GM23338 (cell line): ENCODE measurements at regions not wholly inside any gene's neighbourhood (a gene's known extent, or its start where the extent isn't known, plus 50 kb on each side); places are given as distances from the start of the nearest gene placed in this dataset.

Experiments used
- ATAC-seq: fragments of 200-7000 bp; cut with Tn5 transposase; 3 replicates; pipeline ENCODE4 v1.9.1; 2020
- DNase-seq: peaks from one replicate; pipeline ENCODE4 v3.0.0-alpha.2; 2015; ENCODE audit warnings: low spot score
- H2AFZ ChIP-seq: fragments of 200-600 bp; sonication (generic); 2 replicates; pipeline ENCODE4 v1.8.0; 2016; ENCODE audit warnings: antibody characterized with exemption, mild to moderate bottlenecking, moderate library complexity
- H3F3A ChIP-seq: fragments of 200-600 bp; sonication (generic); replicated peaks from 2 replicates; pipeline ENCODE4 v1.8.0; 2017; ENCODE audit warnings: antibody characterized with exemption, mixed run types, low read depth
- H3K27ac ChIP-seq: fragments of 200-600 bp; sonication (generic); 2 replicates; pipeline ENCODE4 v1.6.1; 2016; ENCODE audit warnings: low read depth
- H3K27me3 ChIP-seq: fragments of 200-600 bp; sonication (generic); 2 replicates; pipeline ENCODE4 v1.8.0; 2016; ENCODE audit warnings: mild to moderate bottlenecking, mixed run types, moderate library complexity; ENCODE audit not compliant: insufficient read depth
- H3K36me3 ChIP-seq: fragments of 200-600 bp; sonication (generic); 2 replicates; pipeline ENCODE4 v1.8.0; 2016; ENCODE audit warnings: mild to moderate bottlenecking; ENCODE audit not compliant: insufficient read depth
- H3K4me1 ChIP-seq: fragments of 200-600 bp; sonication (generic); 2 replicates; pipeline ENCODE4 v1.8.0; 2016; ENCODE audit warnings: mild to moderate bottlenecking, moderate library complexity; ENCODE audit not compliant: insufficient read depth
- H3K4me2 ChIP-seq: fragments of 200-600 bp; sonication (generic); 2 replicates; pipeline ENCODE4 v1.7.1; 2017; ENCODE audit warnings: mixed run types
- H3K4me3 ChIP-seq: fragments of 200-600 bp; sonication (generic); 2 replicates; pipeline ENCODE4 v1.6.1; 2016; ENCODE audit warnings: mixed run types
- H3K79me2 ChIP-seq: fragments of 200-600 bp; sonication (generic); replicated peaks from 2 replicates; pipeline ENCODE4 v1.8.0; 2017; ENCODE audit warnings: mild to moderate bottlenecking; ENCODE audit not compliant: insufficient read depth
- H3K9me2 ChIP-seq: fragments of 200-600 bp; sonication (generic); 2 replicates; pipeline ENCODE4 v1.8.0; 2017; ENCODE audit not compliant: insufficient read depth
- H4K20me1 ChIP-seq: fragments of 200-600 bp; sonication (generic); replicated peaks from 2 replicates; pipeline ENCODE4 v1.8.0; 2017; ENCODE audit warnings: mild to moderate bottlenecking; ENCODE audit not compliant: insufficient read depth
- H3K27ac Mint-ChIP-seq: 2 replicates; pipeline ENCODE4 v1.8.0; 2020; ENCODE audit warnings: inconsistent platforms, mild to moderate bottlenecking, moderate library complexity, mixed read lengths
- H3K27me3 Mint-ChIP-seq: 3 replicates; pipeline ENCODE4 v1.8.0; 2022; ENCODE audit warnings: low read depth, mild to moderate bottlenecking, moderate library complexity, mixed read lengths, inconsistent platforms; ENCODE audit not compliant: insufficient read depth, poor library complexity
- H3K36me3 Mint-ChIP-seq: 3 replicates; pipeline ENCODE4 v1.8.0; 2021; ENCODE audit warnings: low read depth, mild to moderate bottlenecking, inconsistent platforms, moderate library complexity, mixed read lengths
- H3K4me1 Mint-ChIP-seq: 3 replicates; pipeline ENCODE4 v1.8.0; 2020; ENCODE audit warnings: mild to moderate bottlenecking, inconsistent platforms, mixed read lengths
- H3K4me3 Mint-ChIP-seq: 3 replicates; pipeline ENCODE4 v1.8.0; 2021; ENCODE audit warnings: moderate library complexity, mild to moderate bottlenecking, inconsistent platforms, mixed read lengths
- H3K9me3 Mint-ChIP-seq: 3 replicates; pipeline ENCODE4 v1.8.0; 2020; ENCODE audit warnings: moderate library complexity, mild to moderate bottlenecking, inconsistent platforms, mixed read lengths
- CREB1 ChIP-seq: fragments of 250-450 bp; sonication (Bioruptor Pico); IDR thresholded peaks from 2 replicates; pipeline ENCODE4 v1.5.0; 2020; ENCODE audit warnings: low read depth, mild to moderate bottlenecking, moderate library complexity
- CTCF ChIP-seq, 2 experiments: fragments of 200-600 bp in 1 of 2; sonication (generic) in 1 of 2; conservative IDR thresholded peaks; 2 replicates each; pipeline versions ENCODE4 v1.5.1 to v1.6.1; 2016 to 2017; ENCODE audit warnings: antibody characterized with exemption in 2 of 2, low read depth in 2 of 2, mild to moderate bottlenecking in 2 of 2, moderate library complexity in 1 of 2
- ETS1 ChIP-seq: IDR thresholded peaks from 2 replicates; pipeline ENCODE4 v1.6.1; 2016; ENCODE audit warnings: antibody characterized with exemption
- EZH2 ChIP-seq: fragments of 200-600 bp; sonication (generic); IDR thresholded peaks from one replicate; pipeline ENCODE4 v1.8.0; 2017; ENCODE audit warnings: antibody characterized with exemption, mild to moderate bottlenecking, low read depth; ENCODE audit not compliant: unreplicated experiment
- EZH2phosphoT487 ChIP-seq: fragments of 200-600 bp; sonication (generic); IDR thresholded peaks from one replicate; pipeline ENCODE4 v1.8.1; 2018; ENCODE audit warnings: antibody characterized with exemption; ENCODE audit not compliant: unreplicated experiment
- JUNB ChIP-seq: IDR thresholded peaks from one replicate; pipeline ENCODE4 v1.6.1; 2016; ENCODE audit warnings: antibody characterized with exemption; ENCODE audit not compliant: unreplicated experiment
- NANOG ChIP-seq: IDR thresholded peaks from 2 replicates; pipeline ENCODE4 v1.6.1; 2016; ENCODE audit warnings: antibody characterized with exemption, borderline replicate concordance
- POLR2AphosphoS5 ChIP-seq: IDR thresholded peaks from 2 replicates; pipeline ENCODE4 v1.6.1; 2016; ENCODE audit warnings: antibody characterized with exemption, low read depth
- STAT1 ChIP-seq: IDR thresholded peaks from one replicate; pipeline ENCODE4 v1.6.1; 2016; ENCODE audit warnings: antibody characterized with exemption; ENCODE audit not compliant: unreplicated experiment
- ZNF114 ChIP-seq: fragments of 250-450 bp; sonication (Bioruptor Pico); IDR thresholded peaks from 2 replicates; pipeline ENCODE4 v1.5.0; 2020; ENCODE audit warnings: mild to moderate bottlenecking, moderate library complexity
- ZNF331 ChIP-seq: fragments of 250-450 bp; sonication (Bioruptor Pico); IDR thresholded peaks from 2 replicates; pipeline ENCODE4 v1.5.0; 2020; ENCODE audit warnings: low read depth, mild to moderate bottlenecking, moderate library complexity
- ZNF462 ChIP-seq: fragments of 250-450 bp; sonication (Bioruptor Pico); IDR thresholded peaks from 2 replicates; pipeline ENCODE4 v1.5.0; 2020; ENCODE audit warnings: mild to moderate bottlenecking, moderate library complexity
- TF ChIP-seq, protein P1 (sequence below): IDR thresholded peaks from one replicate; pipeline ENCODE4 v1.6.1; 2018; ENCODE audit warnings: antibody characterized with exemption; ENCODE audit not compliant: unreplicated experiment

- H3K27ac Mint-ChIP-seq, result no peak overlapping the region
- Histone ChIP-seq H3K4me3 (no peak overlapping the region), H3K4me2 (no peak overlapping the region), H3K79me2 (no peaks in the 10 kb centered on the region), H4K20me1 (no peaks in the 10 kb centered on the region), H3K4me1 (no peaks in the 10 kb centered on the region), H2AFZ (no peak overlapping the region), H3K36me3 (no peaks in the 10 kb centered on the region), H3K27ac (no peak overlapping the region), H3K27me3 (no peaks in the 10 kb centered on the region), H3F3A (no peaks in the 10 kb centered on the region), H3K9me2 (no peaks in the 10 kb centered on the region)
- H3K9me3 Mint-ChIP-seq, result no peaks in the 10 kb centered on the region
- TF ChIP-seq, protein P1, sequence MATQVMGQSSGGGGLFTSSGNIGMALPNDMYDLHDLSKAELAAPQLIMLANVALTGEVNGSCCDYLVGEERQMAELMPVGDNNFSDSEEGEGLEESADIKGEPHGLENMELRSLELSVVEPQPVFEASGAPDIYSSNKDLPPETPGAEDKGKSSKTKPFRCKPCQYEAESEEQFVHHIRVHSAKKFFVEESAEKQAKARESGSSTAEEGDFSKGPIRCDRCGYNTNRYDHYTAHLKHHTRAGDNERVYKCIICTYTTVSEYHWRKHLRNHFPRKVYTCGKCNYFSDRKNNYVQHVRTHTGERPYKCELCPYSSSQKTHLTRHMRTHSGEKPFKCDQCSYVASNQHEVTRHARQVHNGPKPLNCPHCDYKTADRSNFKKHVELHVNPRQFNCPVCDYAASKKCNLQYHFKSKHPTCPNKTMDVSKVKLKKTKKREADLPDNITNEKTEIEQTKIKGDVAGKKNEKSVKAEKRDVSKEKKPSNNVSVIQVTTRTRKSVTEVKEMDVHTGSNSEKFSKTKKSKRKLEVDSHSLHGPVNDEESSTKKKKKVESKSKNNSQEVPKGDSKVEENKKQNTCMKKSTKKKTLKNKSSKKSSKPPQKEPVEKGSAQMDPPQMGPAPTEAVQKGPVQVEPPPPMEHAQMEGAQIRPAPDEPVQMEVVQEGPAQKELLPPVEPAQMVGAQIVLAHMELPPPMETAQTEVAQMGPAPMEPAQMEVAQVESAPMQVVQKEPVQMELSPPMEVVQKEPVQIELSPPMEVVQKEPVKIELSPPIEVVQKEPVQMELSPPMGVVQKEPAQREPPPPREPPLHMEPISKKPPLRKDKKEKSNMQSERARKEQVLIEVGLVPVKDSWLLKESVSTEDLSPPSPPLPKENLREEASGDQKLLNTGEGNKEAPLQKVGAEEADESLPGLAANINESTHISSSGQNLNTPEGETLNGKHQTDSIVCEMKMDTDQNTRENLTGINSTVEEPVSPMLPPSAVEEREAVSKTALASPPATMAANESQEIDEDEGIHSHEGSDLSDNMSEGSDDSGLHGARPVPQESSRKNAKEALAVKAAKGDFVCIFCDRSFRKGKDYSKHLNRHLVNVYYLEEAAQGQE, result no peak
- TF ChIP-seq CTCF (conservative IDR thresholded peaks at IDR 0.05; ENCODE audit: low read depth in 2 of 2), result no peak
- no peak for TF ChIP-seq CREB1
- no peak for TF ChIP-seq ZNF331 (CRISPR knock-in tag)
- no peak for TF ChIP-seq STAT1
- no peak for TF ChIP-seq ETS1
- TF ChIP-seq NANOG, result no peak
- no peak for TF ChIP-seq ZNF114 (CRISPR knock-in tag)
- no peak for TF ChIP-seq EZH2phosphoT487
- no peak for TF ChIP-seq EZH2
- TF ChIP-seq POLR2AphosphoS5, result no peak
- no peak for TF ChIP-seq JUNB
- TF ChIP-seq ZNF462 (CRISPR knock-in tag), result no peak
- no peaks in the 10 kb centered on the region for H3K36me3 Mint-ChIP-seq
- no peak overlapping the region for H3K4me3 Mint-ChIP-seq
- DNase-seq, result no peak
- H3K4me1 Mint-ChIP-seq, result no peaks in the 10 kb centered on the region
- H3K27me3 Mint-ChIP-seq, result peaks cover 2% of the 10 kb centered on the region
- ATAC-seq, result no peak
These were observed 215.3 kb upstream of the DSEL start for GRCh38 chr18:67731851-67732250.
